Esophagus squamous epithelium (tissue), 5 donors: ENCODE measurements at regions not wholly inside any gene's neighbourhood (a gene's known extent, or its start where the extent isn't known, plus 50 kb on each side); places are given as distances from the start of the nearest gene placed in this dataset.
"Not testable (repeated sequence)": the region's sequence is repeated elsewhere in the genome, so short reads cannot be mapped to it uniquely, and the experiment has no call there.

Experiments
- DNase-seq: peaks from one replicate; lab custom pipeline; 2025; lab: John Stamatoyannopoulos, UW
- H3K27ac ChIP-seq, 4 donors: fragments of 200-600 bp; sonication (generic); one replicate each; pipeline ENCODE4 v1.5.1; 2016 to 2019; ENCODE audit warnings: mild to moderate bottlenecking in 1 of 4
- H3K27me3 ChIP-seq, 4 donors: fragments of 200-600 bp; sonication (generic); 1 replicate in 3 of 4; 2 replicates in 1 of 4; pipeline versions ENCODE4 v1.5.1 to v1.6.0; 2017 to 2021; ENCODE audit warnings: antibody characterized with exemption in 1 of 4
- H3K36me3 ChIP-seq, 3 donors: fragments of 200-600 bp; sonication (generic); one replicate each; pipeline ENCODE4 v1.5.1; 2016 to 2019
- H3K4me1 ChIP-seq, 3 donors: fragments of 200-600 bp; sonication (generic); one replicate each; pipeline ENCODE4 v1.5.1; 2017 to 2019
- H3K4me3 ChIP-seq, 4 donors: fragments of 200-600 bp; sonication (generic); 1 replicate in 3 of 4; 2 replicates in 1 of 4; pipeline ENCODE4 v1.5.1; 2016 to 2019; ENCODE audit warnings: mild to moderate bottlenecking in 2 of 4, moderate library complexity in 1 of 4
- H3K9me3 ChIP-seq, 3 donors: fragments of 200-600 bp; sonication (generic); one replicate each; pipeline ENCODE4 v1.5.1; 2016 to 2019
- CTCF ChIP-seq, 6 experiments: fragments of 450-650 bp in 4 of 6; fragments of 200-600 bp in 2 of 6; sonication (generic) in 2 of 6; IDR thresholded peaks; one replicate each; pipeline ENCODE4 v1.5.1; 2016 to 2019; ENCODE audit warnings: antibody characterized with exemption in 6 of 6, mild to moderate bottlenecking in 4 of 6, moderate library complexity in 4 of 6
- POLR2A ChIP-seq, 4 donors: fragments of 450-650 bp; IDR thresholded peaks; one replicate each; pipeline ENCODE4 v1.6.1; 2017; ENCODE audit warnings: antibody characterized with exemption in 4 of 4, mild to moderate bottlenecking in 4 of 4, moderate library complexity in 3 of 4
- WGBS, 2 donors: methylation state at CpG; one replicate each; pipeline ENCODE4 v1.1.5; 2018; 5-methylcytosine and 5-hydroxymethylcytosine counted together
- intact Hi-C: fragments of 100-400 bp; cut with DNase I; formaldehyde crosslinking; loops from one replicate; pipeline ENCODE4 v1.15.0; 2022
- donor health status: DM: yes; HTN: yes; CAD: no.

- Histone ChIP-seq H3K4me3 (no peak overlapping the region), H3K4me1 (no peaks in the 10 kb centered on the region), H3K36me3 (no peaks in the 10 kb centered on the region), H3K27me3 (no peaks in the 10 kb centered on the region), H3K27ac (no peak overlapping the region), H3K9me3 (peaks cover 0 to 16% (median 6%) of the 10 kb centered on the region in 3 donors)
- intact Hi-C loops: no loop called here
- no peak for DNase-seq
- TF ChIP-seq CTCF (IDR thresholded peaks at IDR 0.05): no peak
- no peak for TF ChIP-seq POLR2A (IDR thresholded peaks at IDR 0.05)
Measured at GRCh38 chr5:113764382-113764781, 250.9 kb downstream of the YTHDC2 start.

GRCh38 chr5:113766827-113767226 lies 253.3 kb downstream of the YTHDC2 start:
- intact Hi-C loops, H3K4me3 ChIP-seq, DNase-seq, H3K36me3 ChIP-seq, H3K27me3 ChIP-seq, H3K27ac ChIP-seq, H3K4me1 ChIP-seq: not testable (repeated sequence)
- 43 to 91% methylated on average over 2 of the region's 2 CpGs for WGBS, 2 donors
- peaks cover 0 to 16% (median 6%) of the 10 kb centered on the region in 3 donors for H3K9me3 ChIP-seq

GRCh38 chr5:113770648-113771047 lies 257.2 kb downstream of the YTHDC2 start:
- no peak overlapping the region for H3K27ac ChIP-seq
- DNase-seq: no peak
- no peaks in the 10 kb centered on the region for H3K27me3 ChIP-seq
- H3K4me3 ChIP-seq: no peak overlapping the region
- intact Hi-C loops: no loop called here
- TF ChIP-seq POLR2A (IDR thresholded peaks at IDR 0.05) (no peak), CTCF (IDR thresholded peaks at IDR 0.05) (no peak)
- H3K9me3 ChIP-seq: peaks cover 0 to 16% (median 6%) of the 10 kb centered on the region in 3 donors
- 61 to 72% methylated on average over 3 of the region's 3 CpGs for WGBS, 2 donors
- H3K4me1 ChIP-seq: no peaks in the 10 kb centered on the region
- no peaks in the 10 kb centered on the region for H3K36me3 ChIP-seq

GRCh38 chr5:113771483-113771882 lies 258.0 kb downstream of the YTHDC2 start:
- WGBS, 2 donors: 45 to 53% methylated on average over 2 of the region's 2 CpGs
- no peak for TF ChIP-seq CTCF (IDR thresholded peaks at IDR 0.05)
- TF ChIP-seq POLR2A (IDR thresholded peaks at IDR 0.05): no peak

GRCh38 chr5:113776168-113776567 lies 262.7 kb downstream of the YTHDC2 start:
- 72 to 89% methylated on average over 4 to 5 of the region's 5 CpGs for WGBS, 2 donors
- DNase-seq: no peak
- TF ChIP-seq POLR2A (IDR thresholded peaks at IDR 0.05) (no peak), CTCF (IDR thresholded peaks at IDR 0.05) (no peak)
- H3K9me3 ChIP-seq: no peaks in the 10 kb centered on the region
- no peaks in the 10 kb centered on the region for H3K27me3 ChIP-seq
- H3K4me1 ChIP-seq: no peaks in the 10 kb centered on the region
- H3K36me3 ChIP-seq: no peaks in the 10 kb centered on the region
- H3K4me3 ChIP-seq: no peak overlapping the region
- H3K27ac ChIP-seq: no peak overlapping the region
- intact Hi-C loops: no loop called here

More at GRCh38 chr5:113771483-113771882, 258.0 kb downstream of the YTHDC2 start:
- no peaks in the 10 kb centered on the region for H3K27me3 ChIP-seq
- no peaks in the 10 kb centered on the region for H3K36me3 ChIP-seq
- H3K4me3 ChIP-seq: no peak overlapping the region
- intact Hi-C loops: no loop called here
- no peak overlapping the region for H3K27ac ChIP-seq
- H3K4me1 ChIP-seq: no peaks in the 10 kb centered on the region
- DNase-seq: no peak
- H3K9me3 ChIP-seq: peaks cover 0 to 14% (median 6%) of the 10 kb centered on the region in 3 donors
